ENCODE measurements at regions not wholly inside any gene's neighbourhood (a gene's known extent, or its start where the extent isn't known, plus 50 kb on each side); places are given as distances from the start of the nearest gene placed in this dataset.

DNA sequence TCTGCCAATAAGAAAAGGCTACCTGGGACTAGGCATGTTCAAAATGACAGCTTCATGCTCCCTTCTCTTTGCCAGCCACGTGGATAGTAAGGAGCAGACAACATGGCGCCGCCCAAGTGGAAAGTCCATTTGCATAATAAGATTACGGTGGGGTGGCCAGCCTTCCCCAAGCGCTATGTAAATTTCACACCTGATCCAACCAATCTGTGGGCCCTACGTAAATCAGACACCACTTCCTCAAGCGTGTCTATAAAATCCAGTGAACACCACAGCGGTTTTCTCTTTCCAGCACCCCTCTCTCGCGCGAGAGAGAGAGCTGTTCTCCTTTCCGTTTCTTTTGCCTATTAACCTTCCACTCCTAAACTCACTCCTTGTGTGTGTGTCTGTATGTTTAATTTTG lies 140.3 kb upstream of the ERCC4 start:
- Histone ChIP-seq H3K4me1 (no peaks in the 10 kb centered on the region), H3K4me3 (no peak overlapping the region), H3K27ac (no peak overlapping the region), H3K27me3 (no peaks in the 10 kb centered on the region), H3K36me3 (no peaks in the 10 kb centered on the region), H3K9me3 (peaks cover 0 to 5% (median 2%) of the 10 kb centered on the region in 4 donors)
- DNase-seq (no peak), ATAC-seq (ENCODE audit: low FRiP score in 2 of 2) (no peak)
- TF ChIP-seq CTCF (IDR thresholded peaks at IDR 0.05) (no peak), EP300 (IDR thresholded peaks at IDR 0.05) (no peak), POLR2A (IDR thresholded peaks at IDR 0.05) (no peak), POLR2AphosphoS5 (IDR thresholded peaks at IDR 0.05) (no peak)
- WGBS, 2 donors: 79 to 84% methylated on average over 11 of the region's 12 CpGs

- Histone ChIP-seq H3K4me3 (no peak overlapping the region), H3K4me1 (no peaks in the 10 kb centered on the region), H3K27ac (no peak overlapping the region), H3K9me3 (peaks cover 0 to 5% (median under 1%) of the 10 kb centered on the region in 4 donors), H3K27me3 (no peaks in the 10 kb centered on the region), H3K36me3 (no peaks in the 10 kb centered on the region)
- 37 to 40% methylated on average over 7 of the region's 7 CpGs for WGBS, 2 donors
- no peak for DNase-seq
- TF ChIP-seq EP300 (IDR thresholded peaks at IDR 0.05): no peak
- TF ChIP-seq POLR2A (IDR thresholded peaks at IDR 0.05): no peak
- no peak for TF ChIP-seq CTCF (IDR thresholded peaks at IDR 0.05)
- TF ChIP-seq POLR2AphosphoS5 (IDR thresholded peaks at IDR 0.05): no peak
- no peak for ATAC-seq (ENCODE audit: low FRiP score in 2 of 2)
These were observed 139.4 kb upstream of the ERCC4 start for GRCh38 chr16:13780406-13781168.

DNA sequence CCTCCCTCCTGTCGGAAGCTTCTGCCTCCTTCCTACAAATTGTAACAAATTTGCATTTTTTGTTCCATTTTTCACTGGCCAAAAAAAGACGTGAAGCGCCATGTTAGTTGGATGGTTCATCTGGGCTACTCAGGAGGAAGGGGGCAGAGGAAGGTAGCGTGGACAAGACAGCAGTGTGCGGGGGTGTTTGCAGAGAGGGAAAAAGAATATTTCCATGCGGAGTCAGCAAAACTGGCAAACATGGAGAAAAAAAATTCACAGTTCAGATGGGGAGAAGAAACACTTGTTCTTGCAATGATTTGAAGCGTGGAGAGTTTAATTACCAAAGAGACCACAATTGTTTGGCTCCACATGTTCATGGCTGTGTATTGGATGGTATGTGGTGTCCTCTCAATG lies 138.8 kb upstream of the ERCC4 start:
- H3K9me3 ChIP-seq: peaks cover 0 to 5% (median 0%) of the 10 kb centered on the region in 4 donors
- H3K27ac ChIP-seq: no peak overlapping the region

GRCh38 chr16:13781575-13782338 lies 138.2 kb upstream of the ERCC4 start:
- Histone ChIP-seq H3K9me3 (peaks cover 0 to under 1% (median 0%) of the 10 kb centered on the region in 4 donors), H3K4me3 (no peak overlapping the region), H3K4me1 (no peaks in the 10 kb centered on the region), H3K27ac (no peak overlapping the region), H3K36me3 (no peaks in the 10 kb centered on the region), H3K27me3 (no peaks in the 10 kb centered on the region)
- ATAC-seq (ENCODE audit: low FRiP score in 2 of 2): no peak
- TF ChIP-seq POLR2AphosphoS5 (IDR thresholded peaks at IDR 0.05) (no peak), EP300 (IDR thresholded peaks at IDR 0.05) (no peak), POLR2A (IDR thresholded peaks at IDR 0.05) (no peak), CTCF (IDR thresholded peaks at IDR 0.05) (no peak)
- DNase-seq: no peak
- 63 to 64% methylated on average over 8 of the region's 8 CpGs for WGBS, 2 donors

More for the DNA sequence above, 138.8 kb upstream of the ERCC4 start:
- Histone ChIP-seq H3K4me3 (no peak overlapping the region), H3K36me3 (no peaks in the 10 kb centered on the region), H3K27me3 (no peaks in the 10 kb centered on the region), H3K4me1 (no peaks in the 10 kb centered on the region)
- no peak for TF ChIP-seq POLR2A (IDR thresholded peaks at IDR 0.05)
- TF ChIP-seq CTCF (IDR thresholded peaks at IDR 0.05): no peak
- no peak for TF ChIP-seq POLR2AphosphoS5 (IDR thresholded peaks at IDR 0.05)
- TF ChIP-seq EP300 (IDR thresholded peaks at IDR 0.05): no peak
- DNase-seq (no peak), ATAC-seq (ENCODE audit: low FRiP score in 2 of 2) (no peak)
- WGBS, 2 donors: 86 to 88% methylated on average over 7 of the region's 7 CpGs

Measured in upper lobe of left lung (tissue), 6 donors.